GM21367 (cell line): ENCODE measurements at regions not wholly inside any gene's neighbourhood (a gene's known extent, or its start where the extent isn't known, plus 50 kb on each side); places are given as distances from the start of the nearest gene placed in this dataset.
"Not testable (repeated sequence)": the region's sequence is repeated elsewhere in the genome, so short reads cannot be mapped to it uniquely, and the experiment has no call there.

Experiments
- ATAC-seq: cut with Tn5 transposase; IDR thresholded peaks from one replicate; pipeline ENCODE4 v1.9.1; 2021; ENCODE audit not compliant: unreplicated experiment

- no peak for ATAC-seq
Observed at GRCh38 chr5:163248871-163249270, 188.5 kb upstream of the CCNG1 start.

GRCh38 chr5:163252950-163253349 lies 184.4 kb upstream of the CCNG1 start:
- ATAC-seq, result no peak

GRCh38 chr5:163259495-163259894 lies 177.9 kb upstream of the CCNG1 start:
- ATAC-seq, result no peak

- no peak for ATAC-seq
Observed at GRCh38 chr5:163260471-163260870, 176.9 kb upstream of the CCNG1 start.

- ATAC-seq, result no peak
Observed at GRCh38 chr5:163260961-163261360, 176.4 kb upstream of the CCNG1 start.

GRCh38 chr5:163261647-163262269 lies 175.6 kb upstream of the CCNG1 start:
- ATAC-seq, result no peak

GRCh38 chr5:163266249-163266648 lies 171.1 kb upstream of the CCNG1 start:
- ATAC-seq, result not testable (repeated sequence)

- ATAC-seq, result no peak
Observed at GRCh38 chr5:163269624-163270023, 167.8 kb upstream of the CCNG1 start.

GRCh38 chr5:163276466-163276865 lies 160.9 kb upstream of the CCNG1 start:
- no peak for ATAC-seq

- ATAC-seq, result not testable (repeated sequence)
Observed at GRCh38 chr5:163280897-163281296, 156.5 kb upstream of the CCNG1 start.

- no peak for ATAC-seq
Observed at GRCh38 chr5:163281512-163281911, 155.9 kb upstream of the CCNG1 start.

- ATAC-seq, result no peak
Observed at GRCh38 chr5:163293836-163294235, 143.6 kb upstream of the CCNG1 start.

- no peak for ATAC-seq
Observed at GRCh38 chr5:163303718-163304117, 133.7 kb upstream of the CCNG1 start.

GRCh38 chr5:163305655-163306054 lies 131.7 kb upstream of the CCNG1 start:
- no peak for ATAC-seq

GRCh38 chr5:163306421-163306820 lies 131.0 kb upstream of the CCNG1 start:
- ATAC-seq, result no peak

- no peak for ATAC-seq
Observed at GRCh38 chr5:163309914-163310313, 127.5 kb upstream of the CCNG1 start.

GRCh38 chr5:163310997-163311396 lies 126.4 kb upstream of the CCNG1 start:
- ATAC-seq, result no peak

GRCh38 chr5:163312598-163312997 lies 124.8 kb upstream of the CCNG1 start:
- no peak for ATAC-seq

GRCh38 chr5:163313049-163313448 lies 124.3 kb upstream of the CCNG1 start:
- ATAC-seq, result not testable (repeated sequence)

- not testable (repeated sequence) for ATAC-seq
Observed at GRCh38 chr5:163316374-163316773, 121.0 kb upstream of the CCNG1 start.

- no peak for ATAC-seq
Observed at GRCh38 chr5:163318707-163319106, 118.7 kb upstream of the CCNG1 start.

- ATAC-seq, result no peak
Observed at GRCh38 chr5:163321511-163321910, 115.9 kb upstream of the CCNG1 start.
